PC-3 (cell line): ENCODE measurements at regions not wholly inside any gene's neighbourhood (a gene's known extent, or its start where the extent isn't known, plus 50 kb on each side); places are given as distances from the start of the nearest gene placed in this dataset.

ENCODE experiments used
- ATAC-seq: fragments of 200-7000 bp; cut with Tn5 transposase; 2 replicates; pipeline ENCODE4 v1.9.1; 2020; ENCODE audit warnings: mild to moderate bottlenecking, moderate library complexity
- BruUV-seq: library from RNA; stranded (reverse); fragments of 400-500 nt; replicated peaks from 2 replicates; lab custom pipeline; 2021; lab: Mats Ljungman, UMichigan
- CTCF ChIA-PET: fragments of 300-600 bp; sonication (Branson Sonifier 250); formaldehyde crosslinking; loops from one replicate; lab custom pipeline; 2022; ENCODE audit warnings: antibody characterized with exemption; lab: Charles Lee
- POLR2A ChIA-PET: fragments of 300-600 bp; sonication (Branson Sonifier 250); formaldehyde crosslinking; loops from one replicate; lab custom pipeline; 2022; ENCODE audit warnings: antibody characterized with exemption; ENCODE audit not compliant: unreplicated experiment; lab: Charles Lee
- DNase-seq: peaks from one replicate; pipeline ENCODE4 v3.0.0-alpha.2; 2015
- H2AFZ ChIP-seq: fragments of 300-600 bp; sonication (generic); 2 replicates; pipeline ENCODE4 v1.6.0; 2016; ENCODE audit warnings: antibody characterized with exemption, low read length
- H3F3A ChIP-seq: fragments of 300-600 bp; sonication (generic); one replicate; pipeline ENCODE4 v1.6.0; 2017; ENCODE audit warnings: antibody characterized with exemption, low read length, control low read depth, mild to moderate bottlenecking; ENCODE audit not compliant: unreplicated experiment
- H3K27ac ChIP-seq: fragments of 300-600 bp; sonication (generic); 2 replicates; pipeline ENCODE4 v1.5.1; 2016; ENCODE audit warnings: mild to moderate bottlenecking, low read length
- H3K27me3 ChIP-seq: fragments of 300-600 bp; sonication (generic); 2 replicates; pipeline ENCODE4 v1.6.1; 2016; ENCODE audit warnings: low read length, mixed read lengths
- H3K36me3 ChIP-seq: fragments of 300-600 bp; sonication (generic); 2 replicates; pipeline ENCODE4 v1.6.1; 2016; ENCODE audit warnings: low read depth, mixed run types, low read length, mixed read lengths
- H3K4me1 ChIP-seq: fragments of 300-600 bp; sonication (generic); 2 replicates; pipeline ENCODE4 v1.5.1; 2016; ENCODE audit warnings: low read length; ENCODE audit not compliant: insufficient read depth
- H3K4me2 ChIP-seq: fragments of 300-600 bp; sonication (generic); 2 replicates; pipeline ENCODE4 v1.6.0; 2016; ENCODE audit warnings: low read length
- H3K4me3 ChIP-seq: fragments of 300-600 bp; sonication (generic); 2 replicates; pipeline ENCODE4 v1.5.1; 2016; ENCODE audit warnings: mild to moderate bottlenecking, low read length, mixed read lengths
- H3K79me2 ChIP-seq: fragments of 300-600 bp; sonication (generic); 2 replicates; pipeline ENCODE4 v1.6.1; 2017; ENCODE audit warnings: low read length, mixed read lengths
- H3K9ac ChIP-seq: fragments of 300-600 bp; sonication (generic); 2 replicates; pipeline ENCODE4 v1.6.0; 2016; ENCODE audit warnings: mild to moderate bottlenecking, low read length
- H3K9me2 ChIP-seq: fragments of 300-600 bp; sonication (generic); replicated peaks from 2 replicates; pipeline ENCODE4 v1.6.1; 2016; ENCODE audit warnings: mixed run types, low read length, mixed read lengths
- H3K9me3 ChIP-seq: fragments of 300-600 bp; sonication (generic); 2 replicates; pipeline ENCODE4 v1.6.1; 2016; ENCODE audit warnings: low read length, mixed read lengths
- H4K20me1 ChIP-seq: fragments of 300-600 bp; sonication (generic); 2 replicates; pipeline ENCODE4 v1.6.1; 2016; ENCODE audit warnings: low read length, mixed read lengths
- EZH2 ChIP-seq: fragments of 300-600 bp; sonication (generic); IDR thresholded peaks from one replicate; pipeline ENCODE4 v1.6.1; 2017; ENCODE audit warnings: antibody characterized with exemption, mild to moderate bottlenecking, low read length; ENCODE audit not compliant: unreplicated experiment
- EZH2phosphoT487 ChIP-seq: fragments of 300-600 bp; sonication (generic); IDR thresholded peaks from 2 replicates; pipeline ENCODE4 v1.6.1; 2018; ENCODE audit warnings: mild to moderate bottlenecking, antibody characterized with exemption, low read length, borderline replicate concordance
- intact Hi-C: fragments of 100-400 bp; cut with micrococcal nuclease; formaldehyde crosslinking; loops from 2 replicates; pipeline ENCODE4 v1.9.0; 2023
- TF ChIP-seq, protein P1 (sequence below): fragments of 300-600 bp; sonication (generic); conservative IDR thresholded peaks from 2 replicates; pipeline ENCODE4 v1.5.1; 2017; ENCODE audit warnings: antibody characterized with exemption, low read depth, mild to moderate bottlenecking, low read length

GRCh38 chr6:170039156-170040114 lies 251.4 kb downstream of the DLL1 start:
- Histone ChIP-seq H2AFZ (no peak overlapping the region), H3K4me1 (no peaks in the 10 kb centered on the region), H3K9me3 (no peaks in the 10 kb centered on the region), H4K20me1 (no peaks in the 10 kb centered on the region), H3K9ac (no peak overlapping the region), H3K9me2 (no peaks in the 10 kb centered on the region), H3K27me3 (0 out of 2 replicates have a peak, but pooled peaks cover 4% of the 10 kb centered on the region), H3K27ac (no peak overlapping the region), H3K4me3 (no peak overlapping the region), H3K36me3 (no peaks in the 10 kb centered on the region), H3K79me2 (no peaks in the 10 kb centered on the region), H3K4me2 (no peak overlapping the region), H3F3A (no peaks in the 10 kb centered on the region)
- no TSS peak for BruUV-seq
- DNase-seq (no peak), ATAC-seq (no peak)
- intact Hi-C loops = no loop called here
- no peak for TF ChIP-seq EZH2
- TF ChIP-seq, protein P1, sequence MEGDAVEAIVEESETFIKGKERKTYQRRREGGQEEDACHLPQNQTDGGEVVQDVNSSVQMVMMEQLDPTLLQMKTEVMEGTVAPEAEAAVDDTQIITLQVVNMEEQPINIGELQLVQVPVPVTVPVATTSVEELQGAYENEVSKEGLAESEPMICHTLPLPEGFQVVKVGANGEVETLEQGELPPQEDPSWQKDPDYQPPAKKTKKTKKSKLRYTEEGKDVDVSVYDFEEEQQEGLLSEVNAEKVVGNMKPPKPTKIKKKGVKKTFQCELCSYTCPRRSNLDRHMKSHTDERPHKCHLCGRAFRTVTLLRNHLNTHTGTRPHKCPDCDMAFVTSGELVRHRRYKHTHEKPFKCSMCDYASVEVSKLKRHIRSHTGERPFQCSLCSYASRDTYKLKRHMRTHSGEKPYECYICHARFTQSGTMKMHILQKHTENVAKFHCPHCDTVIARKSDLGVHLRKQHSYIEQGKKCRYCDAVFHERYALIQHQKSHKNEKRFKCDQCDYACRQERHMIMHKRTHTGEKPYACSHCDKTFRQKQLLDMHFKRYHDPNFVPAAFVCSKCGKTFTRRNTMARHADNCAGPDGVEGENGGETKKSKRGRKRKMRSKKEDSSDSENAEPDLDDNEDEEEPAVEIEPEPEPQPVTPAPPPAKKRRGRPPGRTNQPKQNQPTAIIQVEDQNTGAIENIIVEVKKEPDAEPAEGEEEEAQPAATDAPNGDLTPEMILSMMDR = no peak
- no peak for TF ChIP-seq EZH2phosphoT487
- CTCF ChIA-PET = no interaction called here
- POLR2A ChIA-PET = no interaction called here

- H3K9me2 ChIP-seq = no peaks in the 10 kb centered on the region
- H3K9me3 ChIP-seq = no peaks in the 10 kb centered on the region
- no peaks in the 10 kb centered on the region for H3F3A ChIP-seq
- H3K9ac ChIP-seq = no peak overlapping the region
- H3K4me1 ChIP-seq = no peaks in the 10 kb centered on the region
- CTCF ChIA-PET = no interaction called here
- H4K20me1 ChIP-seq = no peaks in the 10 kb centered on the region
- 0 out of 2 replicates have a peak, but pooled peaks cover under 1% of the 10 kb centered on the region for H3K27me3 ChIP-seq
- H2AFZ ChIP-seq = no peak overlapping the region
- no TSS peak for BruUV-seq
- no peaks in the 10 kb centered on the region for H3K36me3 ChIP-seq
- no peaks in the 10 kb centered on the region for H3K79me2 ChIP-seq
- no peak overlapping the region for H3K4me3 ChIP-seq
- no peak overlapping the region for H3K4me2 ChIP-seq
- POLR2A ChIA-PET = no interaction called here
- TF ChIP-seq EZH2phosphoT487 = no peak
- no peak overlapping the region for H3K27ac ChIP-seq
- ATAC-seq (no peak), DNase-seq (no peak)
- intact Hi-C loops = no loop called here
Observed at GRCh38 chr6:170038708-170039107, 252.2 kb downstream of the DLL1 start.

- ChIA-PET POLR2A (no interaction called here), CTCF (no interaction called here)
- Histone ChIP-seq H3K9ac (no peak overlapping the region), H3K36me3 (no peaks in the 10 kb centered on the region), H3K27me3 (no peaks in the 10 kb centered on the region), H4K20me1 (no peaks in the 10 kb centered on the region), H3K4me2 (no peak overlapping the region), H2AFZ (no peak overlapping the region), H3K4me1 (no peaks in the 10 kb centered on the region), H3K4me3 (no peak overlapping the region), H3K9me2 (no peaks in the 10 kb centered on the region), H3F3A (no peaks in the 10 kb centered on the region), H3K9me3 (no peaks in the 10 kb centered on the region), H3K79me2 (no peaks in the 10 kb centered on the region), H3K27ac (no peak overlapping the region)
- DNase-seq (no peak), ATAC-seq (no peak)
- BruUV-seq = no TSS peak
- TF ChIP-seq, protein P1 = no peak
- TF ChIP-seq EZH2 (no peak), EZH2phosphoT487 (no peak)
- intact Hi-C loops = no loop called here
Observed at GRCh38 chr6:170038251-170038650, 252.6 kb downstream of the DLL1 start.
